GM19238 (cell line): ENCODE measurements at regions not wholly inside any gene's neighbourhood (a gene's known extent, or its start where the extent isn't known, plus 50 kb on each side); places are given as distances from the start of the nearest gene placed in this dataset.
"Not testable (repeated sequence)": the region's sequence is repeated elsewhere in the genome, so short reads cannot be mapped to it uniquely, and the experiment has no call there.

Experiments
- DNase-seq: peaks from one replicate; pipeline ENCODE4 v3.0.0; 2011; ENCODE audit warnings: low spot score; ENCODE audit not compliant: insufficient read length

DNA sequence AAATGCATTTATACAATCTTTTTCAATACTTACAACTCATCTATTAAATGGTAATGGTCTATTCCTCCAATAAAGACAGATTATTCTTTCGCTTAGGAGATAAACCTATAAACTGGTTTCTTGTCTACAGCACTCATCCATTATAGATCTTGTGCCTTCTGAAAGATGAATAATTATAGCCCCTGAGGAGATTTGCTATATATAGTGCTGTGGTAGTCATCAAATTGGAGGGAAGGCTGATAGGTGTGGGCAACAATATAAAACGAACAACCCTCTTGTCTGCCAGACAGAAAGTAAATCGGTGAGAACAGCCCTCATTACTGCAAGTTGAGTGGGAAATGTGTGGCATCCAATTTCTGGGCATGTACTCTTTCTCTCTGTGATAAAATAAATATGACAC is 292.5 kb upstream of the CNR1 start:
- no peak for DNase-seq

DNA sequence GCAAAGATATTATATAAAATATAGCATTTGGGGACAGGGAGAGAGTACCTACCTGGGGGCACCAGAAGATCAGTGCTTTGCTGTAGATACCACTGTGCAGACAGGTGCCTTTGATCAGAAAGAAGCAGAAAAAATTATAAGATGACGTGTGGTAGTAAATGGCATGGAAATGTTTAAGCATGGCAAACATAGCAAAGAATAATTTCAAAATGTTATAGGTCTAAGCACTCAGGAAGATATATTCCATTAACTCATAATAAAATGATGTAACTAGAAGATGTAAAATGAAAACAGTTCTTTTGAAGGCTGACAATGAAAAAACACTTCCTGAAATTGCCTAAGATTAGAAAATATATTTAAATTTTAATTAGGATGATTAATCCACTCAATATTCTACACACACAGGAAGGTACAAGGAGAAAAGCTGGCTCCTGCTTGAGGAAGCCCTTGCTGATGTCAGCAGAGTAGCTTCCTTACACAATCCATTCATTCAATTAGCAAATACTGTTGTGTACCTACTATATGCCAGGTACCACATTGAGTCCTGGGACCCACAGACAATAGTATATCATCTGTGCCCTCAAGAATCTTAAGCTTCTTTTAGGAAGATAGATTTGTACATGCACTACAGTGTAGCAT is 290.2 kb upstream of the CNR1 start:
- no peak for DNase-seq

DNA sequence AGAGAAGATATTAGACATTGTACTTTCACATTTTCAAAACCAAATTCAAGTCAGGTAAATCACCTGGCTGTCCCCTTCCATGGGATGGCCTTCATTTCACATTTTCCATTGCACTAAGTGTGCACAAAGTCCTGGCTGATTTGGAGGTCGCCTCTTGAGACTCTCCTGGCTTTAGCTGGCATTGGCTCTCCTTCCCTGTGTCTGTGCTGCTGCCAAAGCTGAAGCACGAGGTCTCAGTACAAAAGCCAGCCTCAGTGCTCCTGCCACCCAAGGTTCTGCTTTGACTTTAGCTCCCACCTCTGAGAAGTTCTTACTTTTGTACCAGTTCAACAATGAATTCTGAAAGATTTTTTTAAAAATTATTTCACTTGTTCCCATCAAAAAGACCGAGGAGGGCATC is 289.2 kb upstream of the CNR1 start:
- no peak for DNase-seq

DNA sequence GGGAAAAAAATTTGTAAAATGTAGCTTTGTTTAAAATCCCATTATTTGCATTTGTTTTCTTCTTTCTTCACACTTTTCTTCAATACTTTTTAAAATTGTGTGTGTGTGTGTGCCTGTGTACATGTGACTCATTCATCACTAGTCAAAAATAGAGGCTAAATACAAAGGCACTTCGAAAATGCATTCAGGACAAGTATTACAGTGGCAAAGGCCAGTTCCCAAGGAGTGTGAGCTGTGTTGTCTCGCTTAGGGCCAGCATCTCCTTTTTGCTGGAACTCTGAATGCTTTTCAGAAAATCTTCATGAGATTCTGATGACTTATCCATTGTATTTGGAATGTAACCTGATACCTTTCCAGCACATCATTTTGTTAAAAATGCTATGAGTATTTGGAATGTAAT is 288.5 kb upstream of the CNR1 start:
- no peak for DNase-seq

DNA sequence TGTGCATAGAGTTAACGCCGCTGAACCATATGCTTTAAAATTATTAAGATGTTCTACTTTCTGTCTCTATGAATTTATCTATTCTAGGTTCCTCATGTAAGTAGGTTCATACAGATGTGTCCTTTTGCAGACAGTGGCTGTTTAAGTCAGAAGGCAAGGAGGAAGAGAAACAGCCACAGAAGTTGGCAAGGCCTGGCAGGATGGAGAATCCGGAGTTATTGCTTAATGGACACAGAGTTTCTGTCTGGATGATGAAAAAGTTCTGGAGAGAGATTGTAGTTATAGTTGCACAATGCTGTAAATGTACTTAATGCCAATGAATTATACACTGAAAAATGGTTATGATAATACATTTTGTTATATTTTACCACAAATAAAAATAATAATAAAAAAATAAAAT is 283.6 kb upstream of the CNR1 start:
- DNase-seq: no peak

DNA sequence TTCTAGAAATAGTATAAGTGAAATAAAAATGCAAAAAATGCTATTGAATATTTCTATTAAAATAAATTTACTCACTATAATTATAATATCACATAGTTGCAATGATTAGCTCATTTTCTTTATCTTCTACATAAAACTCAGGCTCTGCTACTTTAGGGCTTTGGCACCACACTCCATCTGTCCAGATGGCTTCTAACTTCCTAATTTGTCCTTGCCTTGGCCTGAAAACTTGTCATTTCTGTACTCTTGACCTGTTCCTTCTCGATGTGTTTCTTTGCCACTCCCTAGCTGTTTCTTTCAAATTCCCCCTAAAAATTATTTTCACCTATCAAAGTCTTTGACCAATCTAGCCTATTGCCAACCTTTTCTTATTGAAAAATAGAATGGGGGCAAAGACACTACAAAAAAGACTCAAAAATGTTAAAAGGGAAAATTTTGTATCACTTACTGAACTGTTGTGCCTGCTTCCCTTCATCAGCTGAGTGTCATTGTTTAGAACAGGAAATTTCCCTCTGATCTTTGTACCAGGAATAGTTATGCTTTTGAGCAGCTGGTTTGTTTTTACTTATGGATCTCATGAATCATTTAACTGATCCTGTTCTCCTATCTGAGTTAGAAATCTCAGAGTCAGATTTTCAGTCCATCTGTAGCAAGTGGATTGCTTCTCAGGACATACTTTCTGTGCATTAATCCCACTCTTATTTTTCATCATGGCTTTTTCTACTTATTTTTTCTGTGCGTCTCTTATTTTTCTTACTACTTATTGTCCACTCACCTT is 279.2 kb upstream of the CNR1 start:
- no peak for DNase-seq

DNA sequence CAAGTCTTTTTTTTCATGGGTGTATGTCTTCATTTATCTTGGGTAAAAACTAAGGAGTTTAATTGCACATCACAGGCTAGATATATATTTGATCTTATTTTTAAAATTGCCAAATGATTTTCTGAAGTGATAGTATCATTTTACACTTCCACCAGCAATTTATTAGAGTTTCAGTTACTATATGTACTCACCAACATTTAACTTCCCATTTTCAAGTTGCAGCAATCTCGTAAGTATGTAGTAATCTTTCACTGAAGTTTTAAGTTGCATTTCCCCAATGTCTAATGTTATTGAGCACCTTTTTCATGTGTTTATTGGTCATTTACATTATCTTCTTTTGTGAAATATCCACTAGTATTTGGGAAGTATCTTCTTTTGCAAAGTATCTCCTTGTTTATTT is 277.4 kb upstream of the CNR1 start:
- no peak for DNase-seq

DNA sequence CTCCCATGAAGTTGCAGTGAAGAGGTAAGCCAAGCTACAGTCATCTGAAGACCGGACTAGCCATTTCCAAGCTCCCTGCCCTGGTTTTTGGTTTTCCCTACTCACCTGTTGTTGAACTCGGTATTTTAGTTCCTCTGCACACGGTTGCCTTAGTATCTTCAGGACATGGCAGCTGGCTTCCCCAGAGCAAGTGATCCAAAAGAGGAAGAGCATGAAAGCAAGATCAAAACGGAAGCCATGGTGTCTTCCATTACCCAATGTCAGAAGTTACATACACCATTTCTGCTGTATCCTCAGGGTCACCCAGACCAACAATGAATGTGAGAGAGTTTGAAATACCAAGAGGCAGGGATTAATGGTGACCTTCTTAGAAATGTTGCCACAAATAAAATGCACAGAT is 276.6 kb upstream of the CNR1 start:
- no peak for DNase-seq

DNA sequence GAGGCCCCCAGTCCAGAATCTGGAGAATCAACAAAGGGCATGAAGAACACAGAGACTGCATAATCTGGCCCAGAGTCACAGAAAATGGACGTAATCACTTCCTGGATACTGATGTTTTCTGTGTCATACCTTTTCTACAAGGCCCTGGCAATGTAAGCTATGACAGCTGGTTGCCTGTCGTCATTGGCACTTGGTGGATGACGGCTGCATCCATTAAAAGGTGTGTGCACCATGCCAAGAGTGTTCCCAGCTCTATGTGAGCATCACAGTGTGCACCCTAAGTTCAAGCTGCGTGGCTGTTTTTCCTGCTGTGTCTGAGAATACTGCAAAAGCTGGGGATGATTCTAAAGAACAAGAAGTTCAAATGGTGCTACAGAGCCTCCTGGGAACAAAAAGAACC is 275.2 kb upstream of the CNR1 start:
- no peak for DNase-seq

DNA sequence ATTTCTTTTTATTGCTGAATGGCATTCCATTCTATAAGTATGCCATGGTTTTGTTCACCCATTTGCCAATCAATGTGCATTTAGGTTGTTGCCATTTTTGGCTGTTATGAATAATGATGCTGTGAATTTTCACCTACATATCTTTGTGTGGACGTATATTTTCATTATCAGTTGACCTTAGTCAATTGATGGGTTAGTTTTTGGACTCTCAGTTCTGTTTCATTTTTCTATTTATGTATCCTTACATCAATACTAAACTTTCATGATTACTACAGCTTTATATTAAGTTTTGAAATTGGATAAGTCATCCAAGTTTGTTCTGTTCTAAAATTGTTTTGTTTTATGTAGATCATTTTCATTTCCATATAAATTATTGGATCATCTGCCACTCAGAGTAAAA is 261.9 kb upstream of the CNR1 start:
- DNase-seq: no peak

DNA sequence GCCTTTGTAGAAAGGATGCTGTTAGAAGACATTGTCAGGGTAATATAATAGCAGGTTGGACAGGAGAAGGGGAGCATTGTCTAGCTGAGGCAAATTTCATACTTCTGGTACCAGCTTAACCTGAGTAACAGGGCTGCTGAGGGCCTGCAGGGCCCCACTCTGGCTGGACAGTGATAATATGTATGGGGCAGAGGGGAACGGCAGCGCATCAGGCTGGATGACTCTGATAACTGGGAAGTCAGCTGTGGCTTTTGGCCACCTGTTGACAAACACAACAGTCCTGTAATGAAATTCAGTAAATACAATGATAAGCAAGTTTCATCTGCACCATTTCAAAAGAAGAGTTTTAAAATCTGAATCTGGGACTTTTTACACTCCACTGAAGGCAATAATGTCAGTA is 259.9 kb upstream of the CNR1 start:
- DNase-seq: no peak

DNA sequence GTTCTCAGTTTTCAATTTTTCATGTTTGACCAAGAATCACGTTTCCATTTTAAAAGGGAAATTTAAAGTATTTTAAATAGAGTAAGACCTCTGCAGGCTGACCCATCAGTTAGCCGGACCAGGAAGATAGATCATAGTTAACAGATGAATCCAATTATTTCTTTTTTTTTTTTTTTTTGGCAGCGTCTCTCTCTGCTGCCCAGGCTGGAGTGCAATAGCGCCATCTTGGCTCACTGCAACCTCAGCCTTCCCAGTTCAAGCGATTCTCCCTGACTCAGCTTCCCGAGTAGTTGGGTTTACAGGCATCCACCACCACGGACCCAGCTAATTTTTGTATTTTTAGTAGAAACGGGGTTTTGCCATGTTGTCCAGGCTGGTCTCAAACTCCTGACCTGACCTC is 256.7 kb upstream of the CNR1 start:
- no peak for DNase-seq

DNA sequence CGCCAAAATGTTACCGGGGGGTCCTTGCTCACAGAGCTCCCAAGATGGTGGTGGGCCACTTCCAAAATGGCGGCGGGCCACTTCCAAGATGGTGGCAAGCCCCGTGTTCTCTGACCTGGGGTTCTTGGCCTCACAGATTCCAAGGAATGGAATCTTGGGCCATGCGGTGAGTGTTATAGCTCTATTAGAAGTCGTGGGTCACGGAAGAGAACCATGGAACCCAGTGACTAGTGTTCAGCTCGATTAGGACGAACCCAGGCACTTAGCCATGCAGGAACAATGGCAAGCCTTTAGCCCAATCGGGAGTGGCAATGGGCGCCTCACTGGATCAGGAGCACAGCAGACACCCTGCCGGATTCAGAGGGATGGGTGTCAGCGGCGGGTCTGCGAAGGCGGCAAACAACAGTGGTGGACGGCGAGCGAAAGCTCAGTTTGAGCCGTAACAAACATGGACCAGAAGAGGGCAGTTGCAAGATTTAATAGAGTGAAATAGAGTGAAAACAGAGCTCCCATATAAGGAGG is 254.9 kb upstream of the CNR1 start:
- DNase-seq: not testable (repeated sequence)

DNA sequence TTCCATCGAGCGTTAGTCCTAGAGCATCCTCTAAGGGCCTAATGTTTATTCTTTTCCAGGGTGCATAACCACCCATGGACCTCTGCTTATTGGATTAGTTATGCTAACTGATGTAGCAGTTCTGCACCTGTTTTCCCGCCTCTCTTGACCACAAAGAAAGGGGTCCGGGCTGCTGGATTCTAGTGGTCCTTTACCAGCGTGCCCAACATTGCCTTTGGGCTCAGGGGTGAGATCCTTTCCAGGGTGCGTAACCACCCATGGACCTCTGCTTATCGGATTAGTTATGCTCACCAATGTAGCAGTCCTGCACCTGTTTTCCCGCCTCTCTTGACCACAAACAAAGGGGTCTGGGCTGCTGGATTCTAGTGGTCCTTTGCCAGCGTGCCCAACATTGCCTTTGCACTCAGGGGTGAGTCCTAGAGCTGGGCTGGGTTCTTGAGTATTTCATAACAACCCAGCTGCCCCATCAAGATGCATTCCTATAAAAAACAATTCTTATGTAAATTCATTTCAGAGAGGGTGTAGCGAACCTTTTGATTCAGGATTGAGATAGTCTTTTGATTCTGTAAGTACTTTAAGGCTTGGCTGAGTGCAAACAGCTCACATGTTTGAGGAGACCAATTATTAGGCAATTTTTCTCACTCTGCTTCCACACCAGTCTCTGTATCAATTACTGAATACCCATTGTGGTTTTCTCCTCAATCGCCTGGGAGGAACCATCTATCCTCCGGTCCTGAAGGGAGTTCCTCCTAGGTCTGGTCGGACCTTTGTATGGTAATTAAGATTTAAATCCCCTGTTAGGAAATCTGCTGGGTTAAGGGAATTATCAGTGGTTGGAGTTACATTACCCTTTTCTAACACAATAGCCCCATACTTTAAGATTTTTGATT is 253.0 kb upstream of the CNR1 start:
- not testable (repeated sequence) for DNase-seq

DNA sequence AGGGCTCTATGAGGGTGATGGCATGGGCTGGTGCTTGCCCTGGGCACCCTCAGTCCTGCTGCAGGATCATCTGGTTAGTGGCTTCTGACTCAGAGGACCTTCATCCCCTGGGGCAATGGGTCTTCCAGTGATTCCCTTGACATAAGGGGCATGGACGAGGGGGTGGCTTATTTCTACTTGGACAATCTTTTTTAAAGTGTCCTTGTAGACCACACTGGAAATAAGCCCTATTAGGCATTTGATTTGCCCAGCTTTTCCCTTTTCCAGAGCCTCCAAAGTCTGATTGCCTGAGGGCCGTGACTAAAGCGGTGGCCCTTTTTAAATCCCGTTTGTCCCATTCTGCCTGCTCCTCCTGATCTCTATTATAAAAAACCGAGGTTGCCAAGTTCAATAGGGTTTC is 251.2 kb upstream of the CNR1 start:
- not testable (repeated sequence) for DNase-seq

DNA sequence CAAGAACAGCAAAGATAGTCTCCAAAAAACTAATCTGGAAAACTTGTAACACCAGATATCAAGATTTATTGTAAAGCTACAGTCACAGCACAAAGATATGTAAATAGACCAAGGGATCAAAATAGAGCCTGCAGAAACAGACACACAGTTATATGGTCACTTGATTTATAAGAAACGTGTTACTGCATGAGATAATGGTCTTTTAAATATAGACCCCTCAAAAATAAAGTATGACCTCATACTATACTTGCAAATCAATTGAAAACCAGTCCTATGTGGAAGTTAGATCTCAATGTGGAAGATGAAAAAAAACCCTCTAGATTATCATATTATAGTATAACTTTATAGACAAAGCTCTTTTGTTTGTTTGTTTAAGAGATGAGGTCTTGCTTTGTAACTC is 247.3 kb upstream of the CNR1 start:
- DNase-seq: no peak

DNA sequence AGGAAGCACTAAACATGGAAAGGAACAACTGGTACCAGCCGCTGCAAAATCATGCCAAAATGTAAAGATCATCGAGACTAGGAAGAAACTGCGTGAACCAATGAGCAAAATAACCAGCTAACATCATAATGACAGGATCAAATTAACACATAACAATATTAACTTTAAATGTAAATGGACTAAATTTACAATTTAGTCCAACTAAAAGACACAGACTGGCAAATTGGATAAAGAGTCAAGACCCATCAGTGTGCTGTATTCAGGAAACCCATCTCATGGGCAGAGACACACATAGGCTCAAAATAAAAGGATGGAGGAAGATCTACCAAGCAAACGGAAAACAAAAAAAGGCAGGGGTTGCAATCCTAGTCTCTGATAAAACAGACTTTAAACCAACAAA is 242.2 kb upstream of the CNR1 start:
- DNase-seq: not testable (repeated sequence)

DNA sequence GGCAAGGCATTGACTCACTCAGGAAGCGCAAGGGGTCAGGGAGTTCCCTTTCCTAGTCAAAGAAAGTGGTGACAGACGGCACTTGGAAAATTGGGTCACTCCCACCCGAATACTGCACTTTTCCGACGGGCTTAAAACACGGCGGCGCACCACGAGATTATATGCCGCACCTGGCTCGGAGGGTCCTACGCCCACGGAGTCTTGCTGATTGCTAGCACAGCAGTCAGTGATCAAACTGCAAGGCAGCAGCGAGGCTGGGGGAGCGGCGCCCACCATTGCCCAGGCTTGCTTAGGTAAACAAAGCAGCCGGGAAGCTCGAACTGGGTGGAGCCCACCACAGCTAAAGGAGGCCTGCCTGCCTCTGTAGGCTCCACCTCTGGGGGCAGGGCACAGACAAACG is 240.5 kb upstream of the CNR1 start:
- not testable (repeated sequence) for DNase-seq

DNA sequence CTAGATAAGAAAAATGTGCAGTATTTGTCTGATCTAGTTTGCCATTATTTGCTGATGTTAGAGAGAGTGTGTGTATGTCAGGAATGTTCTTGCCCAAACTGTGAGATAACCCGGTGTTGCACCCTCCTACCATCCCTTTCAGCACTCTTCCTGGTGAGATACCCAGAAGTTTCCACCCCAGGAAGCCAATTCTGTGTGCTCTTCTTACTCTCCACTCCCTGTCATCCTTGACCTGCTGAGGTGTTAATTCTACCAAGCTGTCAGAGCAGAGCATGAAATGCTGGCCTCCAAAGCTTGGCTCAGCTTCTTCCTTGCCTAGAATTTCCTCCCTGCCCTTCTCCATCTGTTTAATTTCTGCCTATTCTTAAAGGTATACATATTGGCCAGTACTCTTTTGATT is 237.3 kb upstream of the CNR1 start:
- no peak for DNase-seq

DNA sequence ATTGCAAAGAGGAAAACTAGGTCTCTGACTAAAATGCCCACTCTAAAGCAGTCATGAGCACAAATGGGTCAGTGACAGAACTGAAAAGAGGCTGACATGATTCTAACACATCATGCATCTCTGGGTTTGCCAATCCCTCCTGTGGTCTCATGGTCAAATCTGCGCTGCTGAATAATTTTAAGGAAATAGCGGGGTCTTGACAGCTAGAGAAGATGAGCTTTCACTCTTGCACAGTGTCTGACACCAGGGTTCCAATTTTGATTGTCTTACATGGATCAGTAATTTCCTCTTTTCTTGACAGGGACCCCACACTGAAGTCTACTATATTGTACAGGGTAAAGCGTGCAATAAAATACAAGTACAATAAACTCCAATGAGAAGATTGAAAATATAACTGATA is 236.8 kb upstream of the CNR1 start:
- no peak for DNase-seq

DNA sequence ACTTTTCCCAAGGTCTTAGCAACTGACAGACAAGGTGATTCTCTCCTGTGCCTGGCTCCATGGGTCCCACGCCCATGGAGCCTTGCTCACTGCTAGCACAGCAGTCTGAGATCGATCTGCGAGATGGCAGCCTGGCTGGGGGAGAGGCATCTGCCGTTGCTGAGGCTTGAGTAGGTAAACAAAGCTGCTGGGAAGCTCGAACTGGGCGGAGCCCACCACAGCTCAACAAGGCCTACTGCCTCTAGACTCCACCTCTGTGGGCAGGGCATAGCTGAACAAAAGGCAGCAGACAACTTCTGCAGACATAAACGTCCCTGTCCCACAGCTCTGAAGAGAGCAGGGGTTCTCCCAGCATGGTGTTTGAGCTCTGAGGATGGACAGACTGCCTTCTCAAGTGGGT is 224.9 kb upstream of the CNR1 start:
- not testable (repeated sequence) for DNase-seq

DNA sequence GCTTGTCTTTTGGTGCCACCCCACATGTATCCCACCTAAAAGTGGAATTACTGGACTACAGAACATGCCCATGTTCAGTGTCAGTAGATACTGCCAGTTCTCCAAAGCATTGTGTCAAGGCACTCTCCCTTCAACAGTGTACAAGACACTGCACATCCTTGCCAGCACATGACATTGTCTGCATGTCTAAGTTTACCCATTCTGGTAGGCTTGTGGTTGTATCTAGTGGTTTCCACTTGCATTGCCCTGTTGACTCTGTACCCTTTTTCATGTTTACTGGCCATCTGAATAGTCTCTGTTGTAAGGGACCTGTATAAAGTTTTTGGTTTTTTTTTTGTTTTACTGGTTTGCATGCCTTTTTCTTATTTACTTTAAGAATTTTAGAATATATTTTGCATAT is 222.4 kb upstream of the CNR1 start:
- no peak for DNase-seq
